ENCODE measurements at regions not wholly inside any gene's neighbourhood (a gene's known extent, or its start where the extent isn't known, plus 50 kb on each side); places are given as distances from the start of the nearest gene placed in this dataset.

DNA sequence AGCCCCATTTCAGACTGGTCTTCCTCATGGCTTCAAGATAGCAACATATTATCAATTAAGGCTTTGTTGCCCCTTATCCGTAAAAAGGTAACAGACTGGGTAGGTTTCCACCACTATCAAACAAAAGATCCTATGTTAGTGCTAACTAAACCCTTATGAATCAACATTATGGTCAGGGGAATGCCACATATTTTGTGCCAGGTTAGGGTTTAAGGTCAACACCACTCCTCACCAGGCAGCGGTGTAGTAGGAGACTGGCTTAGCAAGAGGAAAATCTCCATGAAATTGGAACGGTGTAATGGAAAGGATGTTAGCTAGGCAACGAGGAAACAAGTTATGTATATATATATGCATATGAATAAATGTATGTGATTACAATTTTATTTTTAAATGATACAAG is 655.8 kb downstream of the TLR4 start:
- ATAC-seq: no peak
- no peaks in the 10 kb centered on the region for H3K36me3 Mint-ChIP-seq (ENCODE audit: low read depth)
- no peak for DNase-seq
- peaks cover 5% of the 10 kb centered on the region for H3K9me3 Mint-ChIP-seq (ENCODE audit: insufficient read depth)
- ChIA-PET POLR2A (no interaction called here), CTCF (no interaction called here)
- H3K27me3 Mint-ChIP-seq (ENCODE audit: low read depth): no peaks in the 10 kb centered on the region
- H3K4me1 Mint-ChIP-seq (ENCODE audit: low read depth): no peaks in the 10 kb centered on the region
- no peak overlapping the region for H3K27ac Mint-ChIP-seq
- no peak overlapping the region for H3K4me3 Mint-ChIP-seq

DNA sequence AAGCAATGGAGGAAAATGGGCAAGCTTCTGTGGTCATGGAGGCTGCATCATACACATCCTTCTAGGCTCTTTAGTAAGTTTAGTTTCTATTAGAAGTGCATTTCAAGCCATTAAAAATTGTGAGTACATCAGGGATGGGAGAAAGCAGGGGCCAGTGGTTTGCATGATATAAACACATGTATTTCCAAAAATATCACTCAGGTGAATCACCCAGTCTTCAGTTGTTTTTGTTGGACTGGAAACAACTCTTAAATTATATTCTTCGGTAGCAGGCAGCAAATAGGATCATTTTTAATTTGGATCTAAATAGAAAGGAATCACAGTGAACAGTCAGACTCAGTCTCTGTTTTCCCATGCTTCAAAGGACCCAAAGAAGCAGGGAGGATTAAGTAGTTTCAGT is 657.9 kb downstream of the TLR4 start:
- H3K27me3 Mint-ChIP-seq (ENCODE audit: low read depth): no peaks in the 10 kb centered on the region
- no peak overlapping the region for H3K27ac Mint-ChIP-seq
- ATAC-seq (no peak), DNase-seq (no peak)
- ChIA-PET POLR2A (no interaction called here), CTCF (no interaction called here)
- no peaks in the 10 kb centered on the region for H3K36me3 Mint-ChIP-seq (ENCODE audit: low read depth)
- H3K4me3 Mint-ChIP-seq: no peak overlapping the region
- no peaks in the 10 kb centered on the region for H3K4me1 Mint-ChIP-seq (ENCODE audit: low read depth)
- peaks cover 5% of the 10 kb centered on the region for H3K9me3 Mint-ChIP-seq (ENCODE audit: insufficient read depth)

- CTCF ChIA-PET: no interaction called here
- Mint-ChIP-seq H3K27me3 (ENCODE audit: low read depth) (no peaks in the 10 kb centered on the region), H3K27ac (no peak overlapping the region), H3K36me3 (ENCODE audit: low read depth) (no peaks in the 10 kb centered on the region), H3K4me1 (ENCODE audit: low read depth) (no peaks in the 10 kb centered on the region), H3K4me3 (no peak overlapping the region), H3K9me3 (ENCODE audit: insufficient read depth) (peaks cover 5% of the 10 kb centered on the region)
- POLR2A ChIA-PET: no interaction called here
- ATAC-seq (no peak), DNase-seq (no peak)
These were observed 658.4 kb downstream of the TLR4 start for GRCh38 chr9:118362596-118362995.

GRCh38 chr9:118364266-118365106 is 660.3 kb downstream of the TLR4 start:
- no peak for DNase-seq
- Mint-ChIP-seq H3K27me3 (ENCODE audit: low read depth) (no peaks in the 10 kb centered on the region), H3K9me3 (ENCODE audit: insufficient read depth) (peaks cover 5% of the 10 kb centered on the region), H3K36me3 (ENCODE audit: low read depth) (no peaks in the 10 kb centered on the region), H3K4me3 (no peak overlapping the region), H3K27ac (no peak overlapping the region), H3K4me1 (ENCODE audit: low read depth) (no peaks in the 10 kb centered on the region)
- ChIA-PET CTCF (no interaction called here), POLR2A (no interaction called here)
- no peak for ATAC-seq

GRCh38 chr9:118366228-118366627 is 662.0 kb downstream of the TLR4 start:
- ChIA-PET POLR2A (no interaction called here), CTCF (no interaction called here)
- ATAC-seq (no peak), DNase-seq (no peak)
- H3K9me3 Mint-ChIP-seq (ENCODE audit: insufficient read depth): peaks cover 5% of the 10 kb centered on the region
- no peaks in the 10 kb centered on the region for H3K36me3 Mint-ChIP-seq (ENCODE audit: low read depth)
- H3K27me3 Mint-ChIP-seq (ENCODE audit: low read depth): no peaks in the 10 kb centered on the region
- H3K27ac Mint-ChIP-seq: no peak overlapping the region
- no peaks in the 10 kb centered on the region for H3K4me1 Mint-ChIP-seq (ENCODE audit: low read depth)
- no peak overlapping the region for H3K4me3 Mint-ChIP-seq

DNA sequence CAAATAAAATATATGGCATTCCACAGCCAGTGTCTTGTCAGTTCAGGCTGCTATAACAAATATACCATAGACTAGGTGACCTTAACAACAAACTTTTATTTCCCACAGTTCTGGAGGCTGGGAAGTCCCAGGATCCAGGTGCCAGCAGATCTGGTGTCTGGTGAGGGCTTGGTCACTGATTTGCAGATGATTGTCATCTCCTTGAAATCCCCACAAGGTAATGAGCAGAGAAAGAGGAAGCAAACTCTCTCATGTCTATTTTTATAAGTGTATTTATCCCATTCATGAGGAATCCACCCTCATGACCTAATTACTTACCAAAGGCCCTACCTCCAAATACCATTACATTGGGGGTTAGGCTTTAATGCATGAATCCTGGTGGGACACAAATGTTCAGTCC is 663.2 kb downstream of the TLR4 start:
- no peaks in the 10 kb centered on the region for H3K27me3 Mint-ChIP-seq (ENCODE audit: low read depth)
- no peak for ATAC-seq

GRCh38 chr9:118384531-118385100 is 680.4 kb downstream of the TLR4 start:
- ATAC-seq: no peak
- CTCF ChIA-PET: no interaction called here

More for the DNA sequence above, 663.2 kb downstream of the TLR4 start:
- POLR2A ChIA-PET: no interaction called here
- peaks cover 5% of the 10 kb centered on the region for H3K9me3 Mint-ChIP-seq (ENCODE audit: insufficient read depth)
- no peak overlapping the region for H3K27ac Mint-ChIP-seq
- CTCF ChIA-PET: no interaction called here
- no peak overlapping the region for H3K4me3 Mint-ChIP-seq
- no peaks in the 10 kb centered on the region for H3K36me3 Mint-ChIP-seq (ENCODE audit: low read depth)
- H3K4me1 Mint-ChIP-seq (ENCODE audit: low read depth): no peaks in the 10 kb centered on the region
- DNase-seq: no peak

DNA sequence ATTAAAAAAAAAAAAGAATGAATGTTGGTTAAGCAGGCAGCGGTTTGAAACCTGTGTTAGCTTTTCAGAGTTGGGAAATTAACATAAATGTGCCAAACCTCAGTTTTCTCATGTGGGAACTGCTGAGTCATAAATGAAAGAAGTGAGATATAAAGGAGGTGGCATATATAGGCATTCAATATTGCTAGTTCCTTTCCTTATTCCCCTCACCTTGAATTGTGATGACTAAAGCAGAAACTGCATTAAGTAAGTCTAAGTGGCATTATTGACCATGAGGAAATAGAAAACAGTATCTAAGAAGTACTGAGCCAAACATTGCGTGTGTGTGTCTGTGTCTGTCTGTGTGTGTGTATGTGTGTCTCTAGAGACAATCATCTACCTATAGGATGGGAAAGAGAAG is 691.2 kb downstream of the TLR4 start:
- no peak overlapping the region for H3K4me3 Mint-ChIP-seq
- ChIA-PET POLR2A (no interaction called here), CTCF (interaction anchor here (1.2 kb wide), 1 partner anchor 23 kb away, joined by 3 read pairs; no protein-coding TSS in a partner anchor)
- H3K36me3 Mint-ChIP-seq (ENCODE audit: low read depth): no peaks in the 10 kb centered on the region
- H3K27me3 Mint-ChIP-seq (ENCODE audit: low read depth): no peaks in the 10 kb centered on the region
- H3K4me1 Mint-ChIP-seq (ENCODE audit: low read depth): no peaks in the 10 kb centered on the region
- H3K27ac Mint-ChIP-seq: no peak overlapping the region
- ATAC-seq (no peak), DNase-seq (no peak)
- no peaks in the 10 kb centered on the region for H3K9me3 Mint-ChIP-seq (ENCODE audit: insufficient read depth)

More at GRCh38 chr9:118384531-118385100, 680.4 kb downstream of the TLR4 start:
- H3K9me3 Mint-ChIP-seq (ENCODE audit: insufficient read depth): peaks cover 5% of the 10 kb centered on the region
- POLR2A ChIA-PET: no interaction called here
- DNase-seq: no peak
- no peaks in the 10 kb centered on the region for H3K36me3 Mint-ChIP-seq (ENCODE audit: low read depth)
- no peak overlapping the region for H3K4me3 Mint-ChIP-seq
- H3K27me3 Mint-ChIP-seq (ENCODE audit: low read depth): no peaks in the 10 kb centered on the region
- H3K4me1 Mint-ChIP-seq (ENCODE audit: low read depth): no peaks in the 10 kb centered on the region
- no peak overlapping the region for H3K27ac Mint-ChIP-seq

DNA sequence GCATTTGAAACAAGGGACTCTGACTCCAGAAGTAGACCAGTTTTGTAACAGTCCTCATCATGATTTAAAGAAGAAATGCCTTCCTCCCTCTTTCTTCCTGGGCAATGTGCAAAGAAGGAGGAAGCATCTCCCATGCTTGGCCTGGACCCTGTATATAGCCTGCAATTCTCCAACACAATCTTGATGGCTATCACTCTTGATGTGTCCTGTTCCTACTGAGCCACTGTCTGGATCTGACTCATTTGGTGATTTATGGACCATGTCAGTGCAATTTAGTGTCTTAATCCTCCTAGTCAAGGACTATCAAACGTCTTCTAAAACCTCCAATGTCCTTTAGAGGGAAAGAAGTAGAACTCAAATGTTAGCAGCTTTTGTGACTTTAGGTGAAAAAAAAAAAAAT is 697.3 kb downstream of the TLR4 start:
- ChIA-PET POLR2A (no interaction called here), CTCF (no interaction called here)
- no peaks in the 10 kb centered on the region for H3K9me3 Mint-ChIP-seq (ENCODE audit: insufficient read depth)
- no peak overlapping the region for H3K4me3 Mint-ChIP-seq
- no peaks in the 10 kb centered on the region for H3K27me3 Mint-ChIP-seq (ENCODE audit: low read depth)
- H3K36me3 Mint-ChIP-seq (ENCODE audit: low read depth): no peaks in the 10 kb centered on the region
- H3K4me1 Mint-ChIP-seq (ENCODE audit: low read depth): no peaks in the 10 kb centered on the region
- H3K27ac Mint-ChIP-seq: no peak overlapping the region
- ATAC-seq (no peak), DNase-seq (no peak)

DNA sequence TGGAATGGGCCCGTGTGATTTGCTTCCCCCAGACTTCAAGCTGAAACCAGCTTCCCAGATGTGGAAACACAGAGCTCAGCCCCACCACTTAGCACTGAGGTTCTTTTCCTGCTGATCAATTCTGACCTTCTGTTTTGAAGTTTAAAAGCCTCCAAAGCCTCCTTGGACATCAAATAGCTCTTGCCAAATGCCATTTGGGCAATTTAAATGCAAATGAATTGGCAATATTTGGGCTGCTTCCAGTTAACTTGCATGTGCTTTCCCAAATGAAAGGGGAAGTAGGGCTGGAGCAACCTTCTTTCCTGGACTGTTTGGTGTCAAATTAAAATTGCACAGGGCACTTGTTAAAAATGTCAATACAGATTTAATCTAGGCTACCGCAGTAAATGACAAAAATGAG is 710.5 kb downstream of the TLR4 start:
- H3K36me3 Mint-ChIP-seq (ENCODE audit: low read depth): no peaks in the 10 kb centered on the region
- no peaks in the 10 kb centered on the region for H3K4me1 Mint-ChIP-seq (ENCODE audit: low read depth)
- no peak overlapping the region for H3K27ac Mint-ChIP-seq
- CTCF ChIA-PET: no interaction called here
- POLR2A ChIA-PET: no interaction called here
- DNase-seq (no peak), ATAC-seq (no peak)
- H3K4me3 Mint-ChIP-seq: no peak overlapping the region
- no peaks in the 10 kb centered on the region for H3K27me3 Mint-ChIP-seq (ENCODE audit: low read depth)
- no peaks in the 10 kb centered on the region for H3K9me3 Mint-ChIP-seq (ENCODE audit: insufficient read depth)

- DNase-seq (no peak), ATAC-seq (no peak)
- ChIA-PET CTCF (no interaction called here), POLR2A (no interaction called here)
- Mint-ChIP-seq H3K27me3 (ENCODE audit: low read depth) (no peaks in the 10 kb centered on the region), H3K36me3 (ENCODE audit: low read depth) (no peaks in the 10 kb centered on the region), H3K27ac (no peak overlapping the region), H3K4me3 (no peak overlapping the region), H3K9me3 (ENCODE audit: insufficient read depth) (no peaks in the 10 kb centered on the region), H3K4me1 (ENCODE audit: low read depth) (no peaks in the 10 kb centered on the region)
These were observed 714.8 kb downstream of the TLR4 start for GRCh38 chr9:118418887-118419565.

DNA sequence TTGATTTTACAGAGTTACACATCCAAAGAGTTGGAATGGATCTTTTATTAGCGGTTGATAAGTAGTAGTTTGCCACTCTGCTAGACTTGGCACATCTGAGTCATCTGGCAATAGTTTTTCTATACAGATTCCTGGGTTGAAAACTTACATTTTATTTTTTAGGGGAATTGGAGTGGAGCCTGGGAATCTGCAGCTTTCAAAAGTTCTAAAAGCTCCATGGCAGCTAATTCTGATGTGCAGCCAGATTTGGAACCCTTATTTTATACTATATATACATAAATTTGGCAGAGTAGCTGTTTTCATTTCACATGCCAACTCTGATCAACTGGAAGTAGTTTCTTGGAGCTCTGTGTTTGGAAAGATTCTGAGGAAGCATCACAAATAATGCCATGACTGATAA is 715.5 kb downstream of the TLR4 start:
- no peaks in the 10 kb centered on the region for H3K36me3 Mint-ChIP-seq (ENCODE audit: low read depth)
- no peak overlapping the region for H3K4me3 Mint-ChIP-seq
- no peaks in the 10 kb centered on the region for H3K4me1 Mint-ChIP-seq (ENCODE audit: low read depth)
- ATAC-seq: no peak
- POLR2A ChIA-PET: no interaction called here
- H3K27me3 Mint-ChIP-seq (ENCODE audit: low read depth): no peaks in the 10 kb centered on the region
- CTCF ChIA-PET: no interaction called here
- no peaks in the 10 kb centered on the region for H3K9me3 Mint-ChIP-seq (ENCODE audit: insufficient read depth)
- H3K27ac Mint-ChIP-seq: no peak overlapping the region
- DNase-seq: no peak

Measured in activated CD8-positive, alpha-beta T cell treated with anti-CD3 and anti-CD28 coated beads, Interleukin-2, amount 10 ng/mL, durations not matched to agents 7 days and 5 days (primary cell).